ENCODE measurements at regions not wholly inside any gene's neighbourhood (a gene's known extent, or its start where the extent isn't known, plus 50 kb on each side); places are given as distances from the start of the nearest gene placed in this dataset.

DNA sequence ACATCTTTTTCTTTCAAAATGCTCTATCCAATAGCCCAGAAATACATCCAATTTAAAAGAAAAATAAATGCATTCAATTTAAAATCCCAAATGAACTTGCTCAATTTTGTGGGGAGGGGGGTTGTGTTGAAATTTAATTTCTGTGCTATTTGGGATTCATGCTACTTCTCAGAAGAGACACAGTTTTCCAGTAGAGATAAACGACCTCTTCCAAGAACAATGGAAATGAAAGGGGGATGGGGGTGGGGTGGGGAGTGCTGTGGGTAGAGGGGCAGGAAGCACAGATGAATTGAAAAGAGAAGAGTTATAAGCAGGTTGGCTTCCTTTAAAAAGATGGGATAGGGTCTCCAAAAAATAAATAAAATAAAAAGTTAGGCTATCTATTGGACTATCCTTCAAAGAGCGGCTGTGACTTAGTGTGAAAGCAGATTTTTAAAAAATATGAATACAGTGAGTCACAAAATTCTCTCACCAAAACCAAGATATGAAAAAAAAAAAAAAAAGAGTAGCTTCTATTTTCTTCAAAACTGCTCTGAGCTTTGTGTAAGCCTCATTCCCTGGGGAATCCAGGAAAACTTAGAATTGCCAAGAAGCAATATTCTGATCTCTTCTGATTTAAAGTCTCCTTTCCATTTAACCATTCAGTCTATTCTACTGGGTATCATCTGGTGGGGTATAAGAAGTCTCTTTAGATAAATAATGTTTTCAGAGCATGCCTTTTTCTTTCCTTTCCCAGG is 324.3 kb downstream of the PTTG2 start:
- no peak for DNase-seq

More for the DNA sequence above, 324.3 kb downstream of the PTTG2 start:
- H3K79me2 ChIP-seq (ENCODE audit: control insufficient read depth, insufficient read depth, low read length) = no peaks in the 10 kb centered on the region
- H3K9me3 ChIP-seq (ENCODE audit: control extremely low read depth in 1 of 3, control insufficient read depth in 2 of 3, insufficient read depth in 1 of 3, low read length in 2 of 3) = peaks cover 0 to 4% (median 0%) of the 10 kb centered on the region in 3 donors
- no peaks in the 10 kb centered on the region for H3K9me3 Mint-ChIP-seq (ENCODE audit: insufficient read depth)
- H3K27ac ChIP-seq (ENCODE audit: low read length in 2 of 2) = no peak overlapping the region
- ChIA-PET POLR2A (no interaction called here), CTCF (no interaction called here)
- no peak overlapping the region for H3K4me3 ChIP-seq (ENCODE audit: control extremely low read depth in 1 of 5, extremely low read depth in 1 of 5, insufficient read depth in 1 of 5, low read depth in 2 of 5, low read length in 4 of 5)
- H3K27me3 Mint-ChIP-seq = peaks cover 6% of the 10 kb centered on the region
- H3K9ac ChIP-seq (ENCODE audit: low read length) = no peak overlapping the region
- no peak overlapping the region for H3K4me2 ChIP-seq (replicated peaks; ENCODE audit: low read depth, low read length, poor library complexity, severe bottlenecking)
- no peak overlapping the region for H2AFZ ChIP-seq (ENCODE audit: insufficient read depth, low read depth, low read length, poor library complexity, severe bottlenecking)
- no peak overlapping the region for H3K27ac Mint-ChIP-seq
- intact Hi-C loops (cut with micrococcal nuclease) = no loop called here
- WGBS (ENCODE audit: insufficient coverage) = no CpG with 5 or more reads among the region's 2 CpGs
- no peak for ATAC-seq (ENCODE audit: low read depth)
- no peaks in the 10 kb centered on the region for H3K36me3 ChIP-seq (replicated peaks in 1 of 2; ENCODE audit: control extremely low read depth in 1 of 2, control insufficient read depth in 1 of 2, extremely low read depth in 1 of 2, insufficient read depth in 2 of 2, low read length in 1 of 2)
- no peaks in the 10 kb centered on the region for H3K4me1 Mint-ChIP-seq
- TF ChIP-seq EZH2 (IDR thresholded peaks at IDR 0.05; ENCODE audit: borderline replicate concordance, insufficient read depth, low read depth, low read length, poor library complexity, severe bottlenecking) (no peak), CTCF (IDR thresholded peaks at IDR 0.05) (no peak)
- H3K4me3 Mint-ChIP-seq = no peak overlapping the region
- H3K4me1 ChIP-seq (ENCODE audit: control insufficient read depth in 2 of 2, insufficient read depth in 2 of 2, low read length in 2 of 2) = no peaks in the 10 kb centered on the region
- H3K27me3 ChIP-seq (replicated peaks in 1 of 4; ENCODE audit: control extremely low read depth in 1 of 4, control insufficient read depth in 3 of 4, insufficient read depth in 4 of 4, low read length in 3 of 4) = no peaks in the 10 kb centered on the region
- H4K20me1 ChIP-seq (ENCODE audit: control insufficient read depth, insufficient read depth, low read length, poor library complexity, severe bottlenecking) = no peaks in the 10 kb centered on the region

Measured in B cell (primary cell).